PC-9 (cell line): ENCODE measurements at regions not wholly inside any gene's neighbourhood (a gene's known extent, or its start where the extent isn't known, plus 50 kb on each side); places are given as distances from the start of the nearest gene placed in this dataset.
A peak's percentile ranks its signal among the peaks of the same experiment; 100 is the strongest.

Experiments
- BruUV-seq: library from RNA; stranded (reverse); fragments of 400-500 nt; replicated peaks from 2 replicates; lab custom pipeline; 2021; lab: Mats Ljungman, UMichigan
- CTCF ChIA-PET: fragments of 300-600 bp; sonication (Branson Sonifier 250); formaldehyde crosslinking; loops from one replicate; lab custom pipeline; 2022; ENCODE audit warnings: antibody characterized with exemption; lab: Charles Lee
- POLR2A ChIA-PET: fragments of 300-600 bp; sonication (Branson Sonifier 250); formaldehyde crosslinking; loops from one replicate; lab custom pipeline; 2022; ENCODE audit warnings: antibody characterized with exemption; ENCODE audit not compliant: unreplicated experiment; lab: Charles Lee
- DNase-seq, 2 experiments: peaks; one replicate each; pipeline versions ENCODE4 v3.0.0 to v3.0.0-alpha.2; 2015 to 2022; ENCODE audit warnings: mixed read lengths in 1 of 2
- H2AFZ ChIP-seq: fragments of 200-600 bp; sonication (generic); 2 replicates; pipeline ENCODE4 v1.8.1; 2017; ENCODE audit warnings: antibody characterized with exemption
- H3F3A ChIP-seq: fragments of 200-600 bp; sonication (generic); 2 replicates; pipeline ENCODE4 v1.8.1; 2017; ENCODE audit warnings: antibody characterized with exemption, mild to moderate bottlenecking, low read depth; ENCODE audit not compliant: insufficient read depth
- H3K27ac ChIP-seq: fragments of 200-600 bp; sonication (generic); 2 replicates; pipeline ENCODE4 v1.6.1; 2016; ENCODE audit warnings: mixed run types
- H3K27me3 ChIP-seq: fragments of 200-600 bp; sonication (generic); 2 replicates; pipeline ENCODE4 v1.6.1; 2016; ENCODE audit warnings: low read depth, mixed run types; ENCODE audit not compliant: insufficient read depth
- H3K36me3 ChIP-seq: fragments of 200-600 bp; sonication (generic); 2 replicates; pipeline ENCODE4 v1.6.1; 2016; ENCODE audit warnings: low read depth, mixed run types
- H3K4me1 ChIP-seq: fragments of 200-600 bp; sonication (generic); replicated peaks from 2 replicates; pipeline ENCODE4 v1.6.1; 2016; ENCODE audit warnings: mixed run types; ENCODE audit not compliant: insufficient read depth
- H3K4me2 ChIP-seq: fragments of 200-600 bp; sonication (generic); 2 replicates; pipeline ENCODE4 v1.6.1; 2017; ENCODE audit warnings: mixed run types
- H3K4me3 ChIP-seq: fragments of 200-600 bp; sonication (generic); 2 replicates; pipeline ENCODE4 v1.6.1; 2016; ENCODE audit warnings: mixed run types
- H3K79me2 ChIP-seq: fragments of 200-600 bp; sonication (generic); 2 replicates; pipeline ENCODE4 v1.6.1; 2017; ENCODE audit warnings: low read depth, mixed run types
- H3K9me2 ChIP-seq: fragments of 200-600 bp; sonication (generic); 2 replicates; pipeline ENCODE4 v1.8.1; 2017; ENCODE audit warnings: mild to moderate bottlenecking; ENCODE audit not compliant: insufficient read depth
- H3K9me3 ChIP-seq: fragments of 200-600 bp; sonication (generic); 2 replicates; pipeline ENCODE4 v1.8.1; 2016; ENCODE audit warnings: low read depth; ENCODE audit not compliant: insufficient read depth
- H4K20me1 ChIP-seq: fragments of 200-600 bp; sonication (generic); 2 replicates; pipeline ENCODE4 v1.8.1; 2017; ENCODE audit not compliant: insufficient read depth
- CTCF ChIP-seq: fragments of 200-600 bp; sonication (generic); conservative IDR thresholded peaks from 2 replicates; pipeline ENCODE4 v1.6.1; 2017; ENCODE audit warnings: mixed run types, antibody characterized with exemption, mild to moderate bottlenecking, moderate library complexity
- EZH2 ChIP-seq: fragments of 200-600 bp; sonication (generic); IDR thresholded peaks from 2 replicates; pipeline ENCODE4 v1.8.0; 2017; ENCODE audit warnings: antibody characterized with exemption, low read depth
- intact Hi-C: fragments of 100-400 bp; cut with micrococcal nuclease; formaldehyde crosslinking; loops from one replicate; pipeline ENCODE4 v1.10.0; 2022; ENCODE audit not compliant: unreplicated experiment

GRCh38 chr22:35189559-35189958 is 67.7 kb upstream of the HMGXB4 start:
- CTCF ChIA-PET: interaction anchor here (0.5 to 0.6 kb wide), 3 partner anchors 147 to 1663 kb away, joined by 3 to 5 read pairs (median 3); no protein-coding TSS in a partner anchor
- intact Hi-C loops: no loop called here
- TF ChIP-seq EZH2 (no peak), CTCF (no peak)

DNA sequence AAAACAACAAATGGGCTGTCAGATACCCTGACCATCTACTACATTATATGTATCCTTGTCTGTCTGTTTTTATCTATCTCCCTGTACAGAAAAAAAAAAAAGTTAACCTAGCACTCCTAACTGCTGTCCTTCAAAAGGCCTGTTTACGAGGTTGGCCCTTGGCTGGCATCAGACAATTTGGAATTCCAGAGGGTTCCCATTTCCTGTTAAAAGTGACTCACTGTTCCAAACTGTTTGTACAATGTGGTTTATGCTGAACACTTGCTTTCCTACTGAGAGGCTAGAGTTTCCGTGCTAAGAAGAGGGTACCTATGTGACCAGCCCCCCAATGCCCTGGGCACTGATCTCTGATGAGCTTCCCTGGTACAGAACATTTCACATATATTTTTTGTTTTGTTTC is 65.9 kb upstream of the HMGXB4 start:
- no peaks in the 10 kb centered on the region for H3K9me2 ChIP-seq
- CTCF ChIA-PET: no interaction called here
- TF ChIP-seq CTCF: no peak
- TF ChIP-seq EZH2: no peak
- POLR2A ChIA-PET: no interaction called here
- no peaks in the 10 kb centered on the region for H4K20me1 ChIP-seq
- no peak overlapping the region for H3K4me3 ChIP-seq
- no TSS peak for BruUV-seq
- no peak overlapping the region for H3K27ac ChIP-seq
- no peaks in the 10 kb centered on the region for H3K4me1 ChIP-seq
- peaks cover 6% of the 10 kb centered on the region; the same call in 1 of the 2 replicates for H3K27me3 ChIP-seq
- no peaks in the 10 kb centered on the region for H3K79me2 ChIP-seq
- intact Hi-C loops: no loop called here
- no peaks in the 10 kb centered on the region for H3K36me3 ChIP-seq
- H2AFZ ChIP-seq: no peak overlapping the region
- H3F3A ChIP-seq: no peaks in the 10 kb centered on the region
- DNase-seq: peak in 1 of 2 experiments; percentile 61
- no peaks in the 10 kb centered on the region; the same call in 1 of the 2 replicates for H3K9me3 ChIP-seq
- no peak overlapping the region for H3K4me2 ChIP-seq

More at GRCh38 chr22:35189559-35189958, 67.7 kb upstream of the HMGXB4 start:
- no peak for DNase-seq
- no TSS peak for BruUV-seq
- no peaks in the 10 kb centered on the region for H3K36me3 ChIP-seq
- no peaks in the 10 kb centered on the region for H3K79me2 ChIP-seq
- no peaks in the 10 kb centered on the region for H3K4me1 ChIP-seq
- no peak overlapping the region for H3K27ac ChIP-seq
- H3K4me3 ChIP-seq: no peak overlapping the region
- peaks cover 6% of the 10 kb centered on the region; the same call in 1 of the 2 replicates for H3K27me3 ChIP-seq
- no peak overlapping the region for H3K4me2 ChIP-seq
- H2AFZ ChIP-seq: no peak overlapping the region
- no peaks in the 10 kb centered on the region for H3K9me2 ChIP-seq
- no peaks in the 10 kb centered on the region for H3F3A ChIP-seq
- no peaks in the 10 kb centered on the region for H4K20me1 ChIP-seq
- POLR2A ChIA-PET: no interaction called here
- H3K9me3 ChIP-seq: peaks cover 3% of the 10 kb centered on the region

- intact Hi-C loops: no loop called here
- no peaks in the 10 kb centered on the region for H3K36me3 ChIP-seq
- POLR2A ChIA-PET: no interaction called here
These were observed 65.0 kb upstream of the HMGXB4 start for GRCh38 chr22:35192129-35192918.

More at GRCh38 chr22:35192129-35192918, 65.0 kb upstream of the HMGXB4 start:
- Histone ChIP-seq H4K20me1 (no peaks in the 10 kb centered on the region), H3K4me2 (no peak overlapping the region), H3K79me2 (no peaks in the 10 kb centered on the region), H3F3A (no peaks in the 10 kb centered on the region), H3K9me3 (no peaks in the 10 kb centered on the region; the same call in 1 of the 2 replicates), H2AFZ (no peak overlapping the region), H3K27me3 (peaks cover 6% of the 10 kb centered on the region), H3K9me2 (no peaks in the 10 kb centered on the region), H3K27ac (no peak overlapping the region), H3K4me3 (no peak overlapping the region), H3K4me1 (no peaks in the 10 kb centered on the region)
- no peak for DNase-seq
- no peak for TF ChIP-seq EZH2
- TF ChIP-seq CTCF: no peak
- CTCF ChIA-PET: interaction anchor here (0.6 kb wide), 1 partner anchor 235 kb away, joined by 6 read pairs; no protein-coding TSS in a partner anchor
- BruUV-seq: no TSS peak
